NB4 (cell line): ENCODE measurements at regions not wholly inside any gene's neighbourhood (a gene's known extent, or its start where the extent isn't known, plus 50 kb on each side); places are given as distances from the start of the nearest gene placed in this dataset.

Experiments
- POLR2A ChIP-seq: IDR thresholded peaks from 2 replicates; pipeline ENCODE4 v1.6.1; 2011; ENCODE audit warnings: mild to moderate bottlenecking; ENCODE audit not compliant: insufficient read length; ENCODE audit errors: extremely low read depth
- TF ChIP-seq, protein P1 (sequence below): IDR thresholded peaks from one replicate; pipeline ENCODE4 v1.5.1; 2012; ENCODE audit warnings: low read depth, low read length

DNA sequence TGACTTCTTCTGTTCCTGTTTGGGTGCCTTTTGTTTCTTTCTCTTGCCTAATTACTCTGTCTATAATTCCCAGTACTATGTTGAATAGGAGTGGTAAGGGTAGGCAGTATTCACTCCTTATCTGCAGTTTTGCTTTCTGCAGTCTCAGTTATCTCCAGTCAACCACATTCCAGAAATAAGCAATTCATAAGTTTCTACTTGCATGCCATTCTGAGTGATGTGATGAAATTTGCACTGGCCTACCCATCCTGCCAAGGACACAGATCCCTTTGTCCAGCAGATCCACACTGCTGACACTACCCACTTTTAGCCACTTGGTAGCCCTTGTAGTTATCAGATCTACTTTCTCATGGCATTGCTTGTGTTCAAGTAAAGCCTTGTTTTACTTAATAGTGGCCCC is 971.6 kb upstream of the INTU start:
- TF ChIP-seq POLR2A: no peak
- TF ChIP-seq, protein P1, sequence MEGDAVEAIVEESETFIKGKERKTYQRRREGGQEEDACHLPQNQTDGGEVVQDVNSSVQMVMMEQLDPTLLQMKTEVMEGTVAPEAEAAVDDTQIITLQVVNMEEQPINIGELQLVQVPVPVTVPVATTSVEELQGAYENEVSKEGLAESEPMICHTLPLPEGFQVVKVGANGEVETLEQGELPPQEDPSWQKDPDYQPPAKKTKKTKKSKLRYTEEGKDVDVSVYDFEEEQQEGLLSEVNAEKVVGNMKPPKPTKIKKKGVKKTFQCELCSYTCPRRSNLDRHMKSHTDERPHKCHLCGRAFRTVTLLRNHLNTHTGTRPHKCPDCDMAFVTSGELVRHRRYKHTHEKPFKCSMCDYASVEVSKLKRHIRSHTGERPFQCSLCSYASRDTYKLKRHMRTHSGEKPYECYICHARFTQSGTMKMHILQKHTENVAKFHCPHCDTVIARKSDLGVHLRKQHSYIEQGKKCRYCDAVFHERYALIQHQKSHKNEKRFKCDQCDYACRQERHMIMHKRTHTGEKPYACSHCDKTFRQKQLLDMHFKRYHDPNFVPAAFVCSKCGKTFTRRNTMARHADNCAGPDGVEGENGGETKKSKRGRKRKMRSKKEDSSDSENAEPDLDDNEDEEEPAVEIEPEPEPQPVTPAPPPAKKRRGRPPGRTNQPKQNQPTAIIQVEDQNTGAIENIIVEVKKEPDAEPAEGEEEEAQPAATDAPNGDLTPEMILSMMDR: no peak
